Colonic mucosa (tissue), 4 donors: ENCODE measurements at regions not wholly inside any gene's neighbourhood (a gene's known extent, or its start where the extent isn't known, plus 50 kb on each side); places are given as distances from the start of the nearest gene placed in this dataset.

Experiments
- DNase-seq: peaks from one replicate; pipeline ENCODE4 v3.0.0-alpha.2; 2020
- H3K27ac ChIP-seq: fragments of 200-600 bp; one replicate; pipeline ENCODE4 v1.8.0; 2021
- H3K27me3 ChIP-seq: fragments of 200-600 bp; one replicate; pipeline ENCODE4 v1.8.0; 2021
- H3K36me3 ChIP-seq: fragments of 200-600 bp; one replicate; pipeline ENCODE4 v1.8.0; 2021
- H3K4me1 ChIP-seq: fragments of 200-600 bp; one replicate; pipeline ENCODE4 v1.8.0; 2021; ENCODE audit warnings: mild to moderate bottlenecking
- H3K4me3 ChIP-seq: fragments of 200-600 bp; one replicate; pipeline ENCODE4 v1.8.0; 2021
- H3K9ac ChIP-seq, 2 donors: one replicate each; pipeline ENCODE4 v1.7.0; 2013; ENCODE audit warnings: control low read depth in 2 of 2, low read depth in 2 of 2, low read length in 2 of 2
- H3K9me3 ChIP-seq: fragments of 200-600 bp; one replicate; pipeline ENCODE4 v1.8.0; 2021
- CTCF ChIP-seq: fragments of 200-600 bp; IDR thresholded peaks from one replicate; pipeline ENCODE4 v1.8.0; 2022; ENCODE audit warnings: antibody characterized with exemption, mild to moderate bottlenecking
- intact Hi-C: fragments of 100-400 bp; cut with DNase I; formaldehyde crosslinking; loops from one replicate; pipeline ENCODE4 v1.14.1; 2022
- donor health status: healthy.
- donor health status: DM: no; HTN: no; CAD: no.
- donor health status: DM: no; HTN: no; CAD: no.

- no peaks in the 10 kb centered on the region for H3K9me3 ChIP-seq
- intact Hi-C loops, result no loop called here
- TF ChIP-seq CTCF, result no peak
- H3K27ac ChIP-seq, result no peak overlapping the region
- no peaks in the 10 kb centered on the region for H3K36me3 ChIP-seq
- no peak for DNase-seq
- H3K4me3 ChIP-seq, result no peak overlapping the region
- no peaks in the 10 kb centered on the region for H3K4me1 ChIP-seq
- no peak overlapping the region for H3K9ac ChIP-seq
- H3K27me3 ChIP-seq, result no peaks in the 10 kb centered on the region
Measured at GRCh38 chr9:109710830-109711229, 69.2 kb upstream of the PALM2AKAP2 start.

GRCh38 chr9:109715344-109715743, 64.7 kb upstream of the PALM2AKAP2 start:
- no peak overlapping the region for H3K4me3 ChIP-seq
- no peaks in the 10 kb centered on the region for H3K4me1 ChIP-seq
- no peak for TF ChIP-seq CTCF
- DNase-seq, result no peak
- H3K9ac ChIP-seq, result no peak overlapping the region
- H3K36me3 ChIP-seq, result no peaks in the 10 kb centered on the region
- intact Hi-C loops, result no loop called here
- no peak overlapping the region for H3K27ac ChIP-seq
- H3K27me3 ChIP-seq, result no peaks in the 10 kb centered on the region
- no peaks in the 10 kb centered on the region for H3K9me3 ChIP-seq

GRCh38 chr9:109716631-109717030, 63.4 kb upstream of the PALM2AKAP2 start:
- no peaks in the 10 kb centered on the region for H3K9me3 ChIP-seq
- no peaks in the 10 kb centered on the region for H3K27me3 ChIP-seq
- no peak overlapping the region for H3K4me3 ChIP-seq
- no peaks in the 10 kb centered on the region for H3K4me1 ChIP-seq
- H3K9ac ChIP-seq, result no peak overlapping the region
- DNase-seq, result no peak
- no peak overlapping the region for H3K27ac ChIP-seq
- intact Hi-C loops, result no loop called here
- no peaks in the 10 kb centered on the region for H3K36me3 ChIP-seq
- no peak for TF ChIP-seq CTCF

GRCh38 chr9:109717342-109717741, 62.7 kb upstream of the PALM2AKAP2 start:
- Histone ChIP-seq H3K4me1 (no peaks in the 10 kb centered on the region), H3K27ac (no peak overlapping the region), H3K4me3 (no peak overlapping the region), H3K36me3 (no peaks in the 10 kb centered on the region), H3K9ac (no peak overlapping the region), H3K27me3 (no peaks in the 10 kb centered on the region), H3K9me3 (no peaks in the 10 kb centered on the region)
- intact Hi-C loops, result no loop called here
- DNase-seq, result no peak
- TF ChIP-seq CTCF, result no peak

GRCh38 chr9:109718861-109719260, 61.1 kb upstream of the PALM2AKAP2 start:
- no peaks in the 10 kb centered on the region for H3K36me3 ChIP-seq
- no peaks in the 10 kb centered on the region for H3K27me3 ChIP-seq
- H3K4me1 ChIP-seq, result no peaks in the 10 kb centered on the region
- TF ChIP-seq CTCF, result no peak
- H3K9ac ChIP-seq, result no peak overlapping the region
- H3K27ac ChIP-seq, result no peak overlapping the region
- intact Hi-C loops, result no loop called here
- no peaks in the 10 kb centered on the region for H3K9me3 ChIP-seq
- no peak overlapping the region for H3K4me3 ChIP-seq
- DNase-seq, result no peak

GRCh38 chr9:109721001-109721400, 59.0 kb upstream of the PALM2AKAP2 start:
- Histone ChIP-seq H3K9ac (no peak overlapping the region), H3K27me3 (no peaks in the 10 kb centered on the region), H3K27ac (no peak overlapping the region), H3K4me1 (no peaks in the 10 kb centered on the region), H3K4me3 (no peak overlapping the region), H3K36me3 (no peaks in the 10 kb centered on the region), H3K9me3 (no peaks in the 10 kb centered on the region)
- intact Hi-C loops, result no loop called here
- TF ChIP-seq CTCF, result no peak
- no peak for DNase-seq
